Breast epithelium (tissue), 4 donors: ENCODE measurements at regions not wholly inside any gene's neighbourhood (a gene's known extent, or its start where the extent isn't known, plus 50 kb on each side); places are given as distances from the start of the nearest gene placed in this dataset.

Experiments
- DNase-seq, 2 donors: peaks; one replicate each; pipeline ENCODE4 v3.0.0-alpha.2; 2019; ENCODE audit warnings: low spot score in 2 of 2
- H3K27ac ChIP-seq, 2 donors: fragments of 200-600 bp; sonication (generic) in 1 of 2; one replicate each; pipeline ENCODE4 v1.5.1; 2016 to 2019; ENCODE audit warnings: mild to moderate bottlenecking in 1 of 2
- H3K27me3 ChIP-seq, 2 donors: fragments of 200-600 bp; sonication (generic) in 1 of 2; one replicate each; pipeline versions ENCODE4 v1.5.1 to v1.6.0; 2017 to 2019; ENCODE audit warnings: control low read depth in 1 of 2, mild to moderate bottlenecking in 1 of 2
- H3K36me3 ChIP-seq: fragments of 200-600 bp; one replicate; pipeline ENCODE4 v1.5.1; 2019
- H3K4me1 ChIP-seq, 2 donors: fragments of 200-600 bp; sonication (generic); one replicate each; pipeline ENCODE4 v1.5.1; 2016 to 2019; ENCODE audit warnings: control low read depth in 1 of 2
- H3K4me3 ChIP-seq, 3 donors: fragments of 200-600 bp; sonication (generic); 1 replicate in 2 of 3; 2 replicates in 1 of 3; pipeline ENCODE4 v1.5.1; 2016 to 2019; ENCODE audit warnings: mild to moderate bottlenecking in 3 of 3, moderate library complexity in 2 of 3
- H3K9me3 ChIP-seq, 2 donors: fragments of 200-600 bp; sonication (generic) in 1 of 2; one replicate each; pipeline ENCODE4 v1.5.1; 2016 to 2019; ENCODE audit warnings: control low read depth in 1 of 2
- CTCF ChIP-seq, 3 donors: fragments of 450-650 bp; IDR thresholded peaks; one replicate each; pipeline ENCODE4 v1.5.1; 2016 to 2017; ENCODE audit warnings: antibody characterized with exemption in 3 of 3, mild to moderate bottlenecking in 3 of 3, moderate library complexity in 3 of 3
- POLR2A ChIP-seq: fragments of 450-650 bp; IDR thresholded peaks from one replicate; pipeline ENCODE4 v1.6.1; 2016; ENCODE audit warnings: antibody characterized with exemption, mild to moderate bottlenecking, moderate library complexity
- POLR2AphosphoS5 ChIP-seq, 3 donors: sonication (generic); formaldehyde crosslinking; IDR thresholded peaks; one replicate each; pipeline ENCODE4 v1.6.1; 2017; ENCODE audit warnings: antibody characterized with exemption in 3 of 3
- intact Hi-C: fragments of 100-400 bp; cut with DNase I; formaldehyde crosslinking; loops from one replicate; pipeline ENCODE4 v1.15.1; 2023; ENCODE audit warnings: low total_unique reads

GRCh38 chr3:176442326-176442725 lies 755.0 kb downstream of the TBL1XR1 start:
- TF ChIP-seq POLR2A (no peak), POLR2AphosphoS5 (IDR thresholded peaks at IDR 0.05) (no peak), CTCF (IDR thresholded peaks at IDR 0.05) (no peak)
- no peak overlapping the region for H3K4me3 ChIP-seq
- H3K36me3 ChIP-seq = no peaks in the 10 kb centered on the region
- no peak overlapping the region for H3K27ac ChIP-seq
- intact Hi-C loops = no loop called here
- no peak for DNase-seq
- no peaks in the 10 kb centered on the region for H3K27me3 ChIP-seq
- H3K4me1 ChIP-seq = no peaks in the 10 kb centered on the region
- H3K9me3 ChIP-seq = no peaks in the 10 kb centered on the region

- no peaks in the 10 kb centered on the region for H3K27me3 ChIP-seq
- no peak for DNase-seq
- H3K9me3 ChIP-seq = no peaks in the 10 kb centered on the region
- intact Hi-C loops = no loop called here
- H3K4me3 ChIP-seq = no peak overlapping the region
- H3K36me3 ChIP-seq = no peaks in the 10 kb centered on the region
- H3K27ac ChIP-seq = no peak overlapping the region
- no peaks in the 10 kb centered on the region for H3K4me1 ChIP-seq
- no peak for TF ChIP-seq CTCF (IDR thresholded peaks at IDR 0.05)
- no peak for TF ChIP-seq POLR2AphosphoS5 (IDR thresholded peaks at IDR 0.05)
Observed at GRCh38 chr3:176439729-176440128, 757.6 kb downstream of the TBL1XR1 start.

GRCh38 chr3:176431991-176432390 lies 765.3 kb downstream of the TBL1XR1 start:
- TF ChIP-seq POLR2A (no peak), CTCF (IDR thresholded peaks at IDR 0.05) (no peak), POLR2AphosphoS5 (IDR thresholded peaks at IDR 0.05) (no peak)
- Histone ChIP-seq H3K27ac (no peak overlapping the region), H3K36me3 (no peaks in the 10 kb centered on the region), H3K9me3 (no peaks in the 10 kb centered on the region), H3K27me3 (no peaks in the 10 kb centered on the region), H3K4me1 (no peaks in the 10 kb centered on the region), H3K4me3 (no peak overlapping the region)
- intact Hi-C loops = no loop called here
- DNase-seq = no peak

- TF ChIP-seq POLR2AphosphoS5 (IDR thresholded peaks at IDR 0.05) (no peak), CTCF (IDR thresholded peaks at IDR 0.05) (no peak), POLR2A (no peak)
- no peaks in the 10 kb centered on the region for H3K4me1 ChIP-seq
- H3K4me3 ChIP-seq = no peak overlapping the region
- no peaks in the 10 kb centered on the region for H3K27me3 ChIP-seq
- intact Hi-C loops = no loop called here
- no peaks in the 10 kb centered on the region for H3K36me3 ChIP-seq
- no peaks in the 10 kb centered on the region for H3K9me3 ChIP-seq
- no peak for DNase-seq
- H3K27ac ChIP-seq = no peak overlapping the region
Observed at GRCh38 chr3:176431038-176431418, 766.3 kb downstream of the TBL1XR1 start.

- intact Hi-C loops = no loop called here
- TF ChIP-seq CTCF (IDR thresholded peaks at IDR 0.05) = peak in 2 of 3 donors; percentile 34 to 69
- TF ChIP-seq POLR2AphosphoS5 (IDR thresholded peaks at IDR 0.05) = no peak
- H3K9me3 ChIP-seq = no peaks in the 10 kb centered on the region
- H3K27ac ChIP-seq = no peak overlapping the region
- H3K4me1 ChIP-seq = no peaks in the 10 kb centered on the region
- no peaks in the 10 kb centered on the region for H3K27me3 ChIP-seq
- no peak overlapping the region for H3K4me3 ChIP-seq
- no peaks in the 10 kb centered on the region for H3K36me3 ChIP-seq
- DNase-seq = no peak
Observed at GRCh38 chr3:176430244-176431037, 766.8 kb downstream of the TBL1XR1 start.
